ENCODE measurements at regions not wholly inside any gene's neighbourhood (a gene's known extent, or its start where the extent isn't known, plus 50 kb on each side); places are given as distances from the start of the nearest gene placed in this dataset.

GRCh38 chr2:238975408-238975807 is 127.5 kb downstream of the TWIST2 start:
- 65 to 79% (median 73%) methylated on average over 2 of the region's 2 CpGs for WGBS, 3 donors
- no peak overlapping the region for H3K27ac ChIP-seq (ENCODE audit: low read depth, low read length)

DNA sequence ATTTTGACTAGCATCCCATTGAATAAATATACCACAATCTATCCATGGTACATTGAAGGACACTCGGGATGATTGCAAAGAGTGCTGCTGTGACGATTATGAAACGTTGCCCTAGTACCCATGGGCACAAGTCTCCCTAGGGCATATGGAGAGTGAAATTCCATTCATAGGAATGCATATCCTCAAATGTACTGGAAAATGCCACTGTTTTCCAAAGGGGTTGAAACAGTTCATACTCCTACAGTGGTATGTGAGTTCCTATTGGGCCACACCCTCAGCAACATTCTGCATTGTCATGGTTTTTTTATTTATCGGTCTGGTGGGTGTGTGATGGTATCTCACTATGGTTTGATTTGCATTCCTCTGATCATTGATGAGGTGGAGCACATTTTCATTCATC is 130.6 kb downstream of the TWIST2 start:
- no peak overlapping the region for H3K27ac ChIP-seq (ENCODE audit: low read depth, low read length)
- WGBS, 3 donors = 74 to 81% (median 80%) methylated on average over 4 of the region's 4 CpGs

- H3K27ac ChIP-seq (ENCODE audit: low read depth, low read length) = no peak overlapping the region
- WGBS, 3 donors = 61 to 80% (median 78%) methylated on average over 4 of the region's 4 CpGs
These were observed 131.8 kb downstream of the TWIST2 start for GRCh38 chr2:238979636-238980035.

- H3K27ac ChIP-seq (ENCODE audit: low read depth, low read length) = no peak overlapping the region
- 82 to 86% (median 83%) methylated on average over 22 of the region's 22 CpGs for WGBS, 3 donors
These were observed 137.3 kb downstream of the TWIST2 start for GRCh38 chr2:238985041-238985729.

GRCh38 chr2:238985931-238986446 is 138.1 kb downstream of the TWIST2 start:
- 66 to 75% (median 73%) methylated on average over 29 to 30 of the region's 30 CpGs for WGBS, 3 donors
- no peak overlapping the region for H3K27ac ChIP-seq (ENCODE audit: low read depth, low read length)

DNA sequence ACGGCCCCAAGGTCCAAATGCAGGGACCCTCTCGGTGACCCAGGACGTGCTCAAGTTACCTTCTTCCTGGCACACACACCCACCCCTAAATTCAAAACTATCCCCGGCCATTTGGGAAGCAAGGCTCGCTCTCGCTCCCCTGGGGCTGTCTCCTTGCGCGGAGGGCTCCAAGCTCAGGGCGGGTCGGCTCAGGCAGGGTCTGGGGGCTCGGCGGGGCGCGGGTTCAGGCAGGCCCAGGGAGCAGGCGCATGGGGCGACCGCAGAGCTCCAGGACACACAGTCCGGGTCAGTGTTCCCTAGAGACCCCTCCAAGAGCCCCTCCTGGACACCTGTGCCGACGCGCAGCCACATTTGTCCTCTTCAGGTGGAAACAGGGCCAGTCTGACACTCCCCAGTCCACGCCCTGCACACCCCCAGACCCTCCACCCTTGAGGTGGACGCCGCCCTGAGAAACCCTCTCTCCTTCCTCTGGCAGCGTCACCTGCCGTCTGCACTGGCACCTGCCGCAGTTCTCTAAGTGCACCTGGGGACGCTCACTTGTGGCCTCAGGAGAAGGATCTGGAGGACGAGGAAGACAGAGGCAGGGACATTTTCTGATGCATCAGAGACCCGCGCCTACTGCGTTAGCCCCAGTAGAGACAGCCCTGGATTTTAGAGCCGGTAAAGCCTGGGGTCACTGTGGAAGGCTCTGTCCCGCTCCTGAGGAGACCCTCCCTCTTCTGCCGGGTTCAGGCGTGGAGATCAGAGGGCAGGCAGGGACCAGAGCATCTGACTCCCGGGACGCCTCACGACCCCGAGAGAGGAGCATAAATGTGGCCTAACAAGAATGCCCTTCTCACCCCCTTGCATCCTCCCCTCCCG is 138.8 kb downstream of the TWIST2 start:
- H3K27ac ChIP-seq (ENCODE audit: low read depth, low read length) = no peak overlapping the region
- WGBS, 3 donors = 79 to 89% (median 88%) methylated on average over 41 of the region's 41 CpGs

- no peak overlapping the region for H3K27ac ChIP-seq (ENCODE audit: low read depth, low read length)
- WGBS, 3 donors = 69 to 86% (median 70%) methylated on average over 14 of the region's 14 CpGs
These were observed 139.6 kb downstream of the TWIST2 start for GRCh38 chr2:238987352-238987981.

- WGBS, 3 donors = 65 to 72% (median 72%) methylated on average over 7 of the region's 7 CpGs
- H3K27ac ChIP-seq (ENCODE audit: low read depth, low read length) = no peak overlapping the region
These were observed 140.2 kb downstream of the TWIST2 start for GRCh38 chr2:238988105-238988504.

DNA sequence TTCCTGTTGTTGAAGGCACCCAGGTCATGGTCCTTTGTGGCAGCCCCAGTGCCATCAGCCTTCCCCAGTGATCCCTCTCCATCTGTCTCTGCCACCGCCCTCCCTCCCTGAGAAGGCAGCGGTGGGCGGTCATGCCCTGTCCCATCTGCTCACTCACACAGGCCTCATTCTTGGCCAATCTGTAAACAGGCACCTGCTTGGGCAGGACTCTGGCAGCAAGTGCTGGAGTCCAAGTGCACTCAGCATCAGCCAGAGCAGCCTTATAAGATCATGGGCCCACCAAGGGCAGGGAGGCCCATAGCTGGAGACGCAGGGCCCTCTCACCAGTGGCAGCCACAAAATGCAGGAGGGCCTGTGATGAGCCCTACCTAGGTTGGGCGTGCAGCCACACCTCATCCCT is 140.9 kb downstream of the TWIST2 start:
- 88 to 94% (median 92%) methylated on average over 5 of the region's 5 CpGs for WGBS, 3 donors

GRCh38 chr2:238989484-238989883 is 141.6 kb downstream of the TWIST2 start:
- 79 to 94% (median 93%) methylated on average over 10 of the region's 10 CpGs for WGBS, 3 donors
- no peak overlapping the region for H3K27ac ChIP-seq (ENCODE audit: low read depth, low read length)

More for the DNA sequence above, 140.9 kb downstream of the TWIST2 start:
- H3K27ac ChIP-seq (ENCODE audit: low read depth, low read length) = no peak overlapping the region

GRCh38 chr2:238994432-238994831 is 146.5 kb downstream of the TWIST2 start:
- WGBS, 3 donors = 94 to 95% (median 95%) methylated on average over 3 of the region's 3 CpGs
- H3K27ac ChIP-seq (ENCODE audit: low read depth, low read length) = no peak overlapping the region

DNA sequence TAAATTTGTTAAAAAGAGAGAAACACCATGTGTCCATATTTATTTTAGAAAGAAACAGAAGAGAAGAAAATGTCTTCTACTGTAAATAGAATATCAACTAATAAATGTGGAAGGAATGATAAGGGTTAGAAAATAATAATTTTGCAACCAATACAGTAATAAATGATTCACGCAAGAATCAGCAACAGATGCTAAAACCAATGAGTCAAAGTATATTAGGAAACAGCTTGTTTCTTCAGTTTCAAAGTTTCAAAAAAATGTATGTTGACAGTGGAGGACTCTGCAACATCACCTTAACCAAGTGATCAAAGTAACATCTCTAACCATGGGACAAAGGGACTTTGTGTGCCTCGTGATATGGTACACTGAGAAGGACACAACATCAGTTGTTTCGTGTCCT is 147.0 kb downstream of the TWIST2 start:
- 78 to 92% (median 87%) methylated on average over 3 of the region's 3 CpGs for WGBS, 3 donors
- no peak overlapping the region for H3K27ac ChIP-seq (ENCODE audit: low read depth, low read length)

- H3K27ac ChIP-seq (ENCODE audit: low read depth, low read length) = no peak overlapping the region
- 76 to 87% (median 81%) methylated on average over 1 of the region's 1 CpG for WGBS, 3 donors
These were observed 147.7 kb downstream of the TWIST2 start for GRCh38 chr2:238995634-238996033.

DNA sequence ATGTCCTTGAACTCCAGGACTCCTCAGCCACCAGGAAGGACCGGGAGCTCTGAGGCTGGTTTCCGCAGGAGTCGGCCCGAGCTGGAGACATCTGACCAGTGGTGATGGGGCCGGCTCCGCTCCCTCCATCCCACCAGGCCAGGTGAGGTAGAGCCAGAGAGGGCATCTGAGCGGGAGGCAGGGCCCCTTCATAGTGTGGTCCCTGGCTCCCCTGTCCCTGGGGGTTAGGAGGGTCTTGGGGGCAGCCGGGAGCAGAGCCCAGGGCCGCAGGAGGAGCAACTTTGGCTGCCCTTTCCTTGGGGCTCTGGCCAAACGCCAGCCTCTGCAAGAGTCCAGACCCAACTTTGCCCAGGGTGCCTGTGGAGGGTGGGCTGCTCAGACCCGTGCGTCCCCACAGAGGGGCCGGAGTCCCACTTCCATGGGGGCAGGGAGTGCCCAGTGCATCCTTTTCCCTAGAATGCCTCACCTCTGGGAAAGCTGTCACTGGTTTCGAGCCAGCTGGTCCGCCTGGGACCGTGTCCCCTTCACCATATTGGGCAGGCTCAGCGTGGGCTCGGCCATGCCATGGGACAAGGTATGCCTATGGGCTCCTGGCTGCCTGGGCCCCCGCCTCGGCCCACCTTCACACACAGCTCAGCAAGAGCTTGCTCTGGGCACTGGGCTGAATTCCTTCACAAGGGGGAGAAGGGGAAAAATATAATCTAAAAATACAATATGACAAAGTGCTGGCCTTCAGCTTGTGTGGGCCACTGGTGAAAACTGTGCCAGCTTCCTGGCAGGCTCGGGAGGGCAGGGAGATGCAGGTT is 148.6 kb downstream of the TWIST2 start:
- 78 to 90% (median 90%) methylated on average over 21 of the region's 21 CpGs for WGBS, 3 donors
- H3K27ac ChIP-seq (ENCODE audit: low read depth, low read length) = no peak overlapping the region

DNA sequence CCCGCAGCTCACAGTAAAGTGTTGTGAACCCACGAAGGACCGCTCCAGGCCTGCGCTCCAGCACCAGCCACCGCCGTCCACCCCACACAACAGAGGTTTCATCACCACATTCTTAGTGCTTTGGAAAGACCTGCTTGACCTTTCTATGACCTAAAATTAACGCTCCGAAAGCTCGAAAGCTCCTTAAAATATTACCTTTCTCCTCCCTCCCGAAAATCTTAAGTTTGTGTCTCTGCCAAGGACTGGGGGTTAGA is 149.2 kb downstream of the TWIST2 start:
- 80 to 90% (median 80%) methylated on average over 10 of the region's 10 CpGs for WGBS, 3 donors
- H3K27ac ChIP-seq (ENCODE audit: low read depth, low read length) = no peak overlapping the region

DNA sequence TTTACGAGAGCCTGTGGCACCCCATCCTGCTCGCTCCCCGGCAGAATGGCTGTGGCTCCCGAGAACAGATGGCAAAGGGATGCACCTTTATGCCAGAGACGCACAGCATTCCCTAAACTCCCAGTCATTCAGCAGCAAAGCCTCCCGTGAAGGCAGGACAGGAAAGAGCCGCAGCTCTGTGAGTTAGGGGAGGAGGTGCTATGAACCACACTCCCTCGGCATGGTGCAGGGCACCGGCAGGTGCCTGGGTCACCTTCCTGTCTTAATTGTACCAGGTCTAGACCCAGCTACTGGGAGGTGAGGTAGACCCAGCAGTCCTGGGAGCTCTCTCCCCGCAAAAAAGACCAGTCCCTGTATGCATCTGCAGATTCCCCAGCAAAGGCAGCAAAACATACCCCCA is 149.8 kb downstream of the TWIST2 start:
- WGBS, 3 donors = 82 to 92% (median 86%) methylated on average over 10 of the region's 10 CpGs
- H3K27ac ChIP-seq (ENCODE audit: low read depth, low read length) = no peak overlapping the region

All from adipose tissue (tissue), 3 donors.